HepG2 (cell line): ENCODE measurements at regions not wholly inside any gene's neighbourhood (a gene's known extent, or its start where the extent isn't known, plus 50 kb on each side); places are given as distances from the start of the nearest gene placed in this dataset.
A peak's percentile ranks its signal among the peaks of the same experiment; 100 is the strongest.

Experiments
- ATF1 ChIP-seq: IDR thresholded peaks from 2 replicates; pipeline ENCODE4 v1.6.1; 2016; ENCODE audit warnings: mild to moderate bottlenecking, control low read depth
- ATF4 ChIP-seq, 2 experiments: fragments of 450-650 bp in 1 of 2; sonication (generic) in 1 of 2; formaldehyde crosslinking; IDR thresholded peaks; 2 replicates each; pipeline versions ENCODE4 v1.5.0 to v1.8.0; 2020 to 2022; ENCODE audit warnings: mild to moderate bottlenecking in 1 of 2, missing genetic modification reagents in 1 of 2
- BHLHE40 ChIP-seq: IDR thresholded peaks from 2 replicates; pipeline ENCODE4 v1.6.1; 2011; ENCODE audit warnings: low read length, improper control_type of control experiment
- CBX5 ChIP-seq: sonication (generic); formaldehyde crosslinking; IDR thresholded peaks from 2 replicates; pipeline ENCODE4 v1.4.0; 2020; ENCODE audit warnings: missing genetic modification reagents, borderline replicate concordance
- HOXA7 ChIP-seq: sonication (generic); formaldehyde crosslinking; IDR thresholded peaks from 2 replicates; pipeline ENCODE4 v1.8.1; 2022; ENCODE audit warnings: mild to moderate bottlenecking, missing genetic modification reagents, moderate library complexity
- HOXA9 ChIP-seq: sonication (generic); formaldehyde crosslinking; IDR thresholded peaks from 2 replicates; pipeline ENCODE4 v1.8.1; 2022; ENCODE audit warnings: missing genetic modification reagents, mild to moderate bottlenecking, moderate library complexity, borderline replicate concordance
- KDM3A ChIP-seq: IDR thresholded peaks from 2 replicates; pipeline ENCODE4 v1.6.1; 2018; ENCODE audit warnings: low read depth, missing compliant biosample characterization
- KLF9 ChIP-seq: IDR thresholded peaks from 2 replicates; pipeline ENCODE4 v1.6.1; 2016; ENCODE audit warnings: low read depth
- MTERF4 ChIP-seq: sonication (generic); formaldehyde crosslinking; IDR thresholded peaks from 2 replicates; pipeline ENCODE4 v1.8.0; 2023; ENCODE audit warnings: mild to moderate bottlenecking, missing genetic modification reagents
- NONO ChIP-seq, 2 experiments: fragments of 450-650 bp in 1 of 2; sonication (generic) in 1 of 2; formaldehyde crosslinking in 1 of 2; IDR thresholded peaks in 1 of 2; conservative IDR thresholded peaks in 1 of 2; 2 replicates each; pipeline versions ENCODE4 v1.6.1 to v1.8.0; 2017 to 2022; ENCODE audit warnings: mild to moderate bottlenecking in 1 of 2, missing genetic modification reagents in 1 of 2, moderate library complexity in 1 of 2
- PHF20 ChIP-seq: sonication (generic); formaldehyde crosslinking; IDR thresholded peaks from 2 replicates; pipeline ENCODE4 v1.5.0; 2020; ENCODE audit warnings: mild to moderate bottlenecking, missing genetic modification reagents
- PLRG1 ChIP-seq: fragments of 450-650 bp; conservative IDR thresholded peaks from 2 replicates; pipeline ENCODE4 v1.6.1; 2016
- RBM39 ChIP-seq: fragments of 200-400 bp; formaldehyde crosslinking; IDR thresholded peaks from one replicate; pipeline ENCODE4 v1.6.1; 2018; ENCODE audit warnings: antibody characterized with exemption, mild to moderate bottlenecking, low read depth, low read length; ENCODE audit not compliant: poor library complexity, severe bottlenecking
- REPIN1 ChIP-seq: sonication (generic); formaldehyde crosslinking; IDR thresholded peaks from 2 replicates; pipeline ENCODE4 v1.8.0; 2022; ENCODE audit warnings: missing genetic modification reagents, low read depth, mild to moderate bottlenecking, borderline replicate concordance
- SYNCRIP ChIP-seq: fragments of 200-400 bp; formaldehyde crosslinking; IDR thresholded peaks from 2 replicates; pipeline ENCODE4 v1.6.1; 2018; ENCODE audit warnings: mild to moderate bottlenecking, low read depth, low read length; ENCODE audit not compliant: insufficient read depth
- ZFP36 ChIP-seq: fragments of 150-350 bp; IDR thresholded peaks from 2 replicates; pipeline ENCODE4 v1.6.1; 2018; ENCODE audit warnings: borderline replicate concordance, low read length, low read depth; ENCODE audit not compliant: partially characterized antibody
- ZFP36L1 ChIP-seq: sonication (generic); formaldehyde crosslinking; IDR thresholded peaks from 2 replicates; pipeline ENCODE4 v1.8.0; 2022; ENCODE audit warnings: mild to moderate bottlenecking, missing genetic modification reagents, moderate library complexity
- ZNF12 ChIP-seq: sonication (generic); formaldehyde crosslinking; IDR thresholded peaks from 2 replicates; pipeline ENCODE4 v1.5.0; 2020; ENCODE audit warnings: missing genetic modification reagents
- ZNF18 ChIP-seq: sonication (generic); formaldehyde crosslinking; IDR thresholded peaks from 2 replicates; pipeline ENCODE4 v1.8.0; 2022; ENCODE audit warnings: mild to moderate bottlenecking, missing genetic modification reagents; ENCODE audit not compliant: insufficient replicate concordance
- ZNF260 ChIP-seq: sonication (generic); formaldehyde crosslinking; IDR thresholded peaks from 2 replicates; pipeline ENCODE4 v1.4.0; 2020; ENCODE audit warnings: missing genetic modification reagents, low read depth, mild to moderate bottlenecking, borderline replicate concordance
- ZNF549 ChIP-seq: sonication (generic); formaldehyde crosslinking; IDR thresholded peaks from 2 replicates; pipeline ENCODE4 v1.5.0; 2020; ENCODE audit warnings: missing genetic modification reagents
- ZNF614 ChIP-seq: IDR thresholded peaks from 2 replicates; pipeline ENCODE4 v1.6.1; 2018; ENCODE audit warnings: missing biosample characterization, missing genetic modification reagents, inconsistent platforms, borderline replicate concordance
- ZNF672 ChIP-seq: sonication (generic); formaldehyde crosslinking; IDR thresholded peaks from 2 replicates; pipeline ENCODE4 v1.8.1; 2022; ENCODE audit warnings: missing genetic modification reagents
- ZSCAN29 ChIP-seq: sonication (generic); formaldehyde crosslinking; conservative IDR thresholded peaks from 2 replicates; pipeline ENCODE4 v1.4.0; 2020; ENCODE audit warnings: mild to moderate bottlenecking, missing genetic modification reagents
- ZUFSP ChIP-seq: sonication (generic); formaldehyde crosslinking; IDR thresholded peaks from 2 replicates; pipeline ENCODE4 v1.9.0; 2021; ENCODE audit warnings: missing genetic modification reagents, mild to moderate bottlenecking, borderline replicate concordance
- TF ChIP-seq, protein P1 (sequence below): sonication (generic); formaldehyde crosslinking; IDR thresholded peaks from 2 replicates; pipeline ENCODE4 v1.4.0; 2020; ENCODE audit warnings: missing genetic modification reagents

- TF ChIP-seq ZNF18 (CRISPR knock-in tag) (no peak), MTERF4 (no peak), ATF1 (no peak), BHLHE40 (peak; percentile 92), RBM39 (no peak), ZFP36L1 (no peak), NONO (IDR thresholded peaks at IDR 0.05) (no peak), NONO (CRISPR knock-in tag; conservative IDR thresholded peaks at IDR 0.05) (no peak), ZNF260 (CRISPR knock-in tag) (no peak), PLRG1 (no peak), HOXA9 (CRISPR knock-in tag) (no peak), ZFP36 (no peak), ZNF672 (CRISPR knock-in tag) (no peak), CBX5 (CRISPR knock-in tag) (peak; percentile 70; the same call in 1 of the 2 replicates), ZNF614 (peak; percentile 52; the same call in 1 of the 2 replicates), ATF4 (CRISPR knock-in tag; IDR thresholded peaks at IDR 0.05) (0 out of 4 replicates have a peak, but pooled peaks of 1 of the 2 experiments have one; percentile 36), SYNCRIP (no peak), KDM3A (CRISPR knock-in tag) (no peak), KLF9 (no peak), ZNF12 (CRISPR knock-in tag) (no peak), REPIN1 (CRISPR knock-in tag) (no peak), ZUFSP (CRISPR knock-in tag) (no peak), ZNF549 (CRISPR knock-in tag) (no peak), PHF20 (CRISPR knock-in tag) (no peak), ZSCAN29 (CRISPR knock-in tag) (no peak), HOXA7 (no peak)
- TF ChIP-seq, protein P1, sequence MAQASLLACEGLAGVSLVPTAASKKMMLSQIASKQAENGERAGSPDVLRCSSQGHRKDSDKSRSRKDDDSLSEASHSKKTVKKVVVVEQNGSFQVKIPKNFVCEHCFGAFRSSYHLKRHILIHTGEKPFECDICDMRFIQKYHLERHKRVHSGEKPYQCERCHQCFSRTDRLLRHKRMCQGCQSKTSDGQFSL (CRISPR knock-in tag): no peak
Observed at GRCh38 chr10:78853864-78854263, 214.9 kb upstream of the ZMIZ1 start (continued).
